NCI-H2196 (cell line): ENCODE measurements at regions not wholly inside any gene's neighbourhood (a gene's known extent, or its start where the extent isn't known, plus 50 kb on each side); places are given as distances from the start of the nearest gene placed in this dataset.
"Not testable (repeated sequence)": the region's sequence is repeated elsewhere in the genome, so short reads cannot be mapped to it uniquely, and the experiment has no call there.

Experiments used
- DNase-seq: peaks from one replicate; lab custom pipeline; 2025; ENCODE audit not compliant: unreplicated experiment; lab: John Stamatoyannopoulos, UW

GRCh38 chr6:115302731-115303130 lies 758.0 kb downstream of the FRK start:
- DNase-seq = no peak

DNA sequence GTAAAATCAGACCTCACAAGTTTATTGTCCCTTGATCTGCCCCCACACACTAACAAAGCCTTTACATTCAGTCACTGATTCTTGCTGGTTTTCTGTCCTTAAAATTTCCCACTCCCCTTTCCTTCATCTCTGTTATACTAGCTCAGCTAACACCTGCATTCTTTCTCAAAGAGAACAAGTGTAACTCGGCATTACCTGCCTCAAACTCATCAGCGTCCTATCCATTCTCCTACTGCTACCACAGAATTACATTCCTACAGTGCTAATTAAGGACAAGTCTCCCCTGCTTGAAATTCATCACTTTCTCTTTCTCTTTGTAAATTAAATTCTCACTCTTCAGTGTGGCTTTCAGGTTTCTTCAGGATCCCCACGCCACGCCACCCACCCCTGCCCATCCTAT lies 773.2 kb downstream of the FRK start:
- DNase-seq = no peak

DNA sequence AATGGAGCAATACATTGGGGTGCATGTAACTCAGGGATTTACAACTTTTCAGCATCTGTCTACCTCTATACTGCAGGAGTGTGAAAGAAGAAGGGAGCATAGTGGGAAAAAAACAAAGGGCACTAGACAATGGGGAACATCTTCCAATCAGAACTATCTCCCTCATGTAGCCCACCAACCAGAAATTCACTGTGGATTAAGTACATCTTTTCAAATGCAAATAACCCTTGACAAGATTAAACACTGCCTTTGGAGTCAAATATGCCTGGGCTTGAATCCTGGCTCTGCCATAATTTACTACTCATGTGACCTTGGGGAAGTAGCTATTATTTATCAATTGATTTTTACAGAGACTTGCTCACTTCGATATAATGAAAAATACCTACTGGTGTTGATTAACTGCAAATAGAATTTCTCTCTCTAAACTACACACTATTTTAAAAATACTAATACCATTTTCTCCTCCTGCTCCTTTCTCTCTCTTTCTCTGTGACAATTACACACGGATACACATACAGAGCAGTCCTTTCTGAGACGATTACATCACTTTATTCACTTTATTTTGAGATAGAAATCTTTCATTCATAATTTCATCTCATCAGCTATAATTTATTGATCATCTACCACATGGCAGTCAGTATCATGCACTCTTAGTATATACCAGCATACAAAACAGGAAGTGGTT lies 783.7 kb downstream of the FRK start:
- DNase-seq = no peak

GRCh38 chr6:115272311-115272710 lies 788.4 kb downstream of the FRK start:
- no peak for DNase-seq

- DNase-seq = no peak
These were observed 789.3 kb downstream of the FRK start for GRCh38 chr6:115271434-115271833.

GRCh38 chr6:115270953-115271352 lies 789.7 kb downstream of the FRK start:
- no peak for DNase-seq

DNA sequence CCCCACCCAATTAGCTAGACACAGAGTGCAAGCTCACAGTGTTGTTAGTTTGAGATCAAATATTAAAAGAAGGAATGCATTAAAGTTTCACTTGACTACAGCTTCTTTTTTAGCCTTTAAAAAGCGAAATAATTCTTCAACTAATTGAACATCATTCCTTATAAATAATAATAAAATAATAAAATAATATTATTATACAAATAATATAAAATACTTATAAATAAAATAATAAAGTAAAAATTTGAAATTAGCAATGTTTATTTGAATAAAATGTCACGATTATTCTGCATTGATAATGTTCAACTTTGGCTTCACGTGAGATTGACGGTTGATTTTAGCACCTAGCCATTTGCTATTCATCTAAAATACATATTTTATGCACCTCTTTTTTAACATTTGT lies 819.3 kb downstream of the FRK start:
- no peak for DNase-seq

DNA sequence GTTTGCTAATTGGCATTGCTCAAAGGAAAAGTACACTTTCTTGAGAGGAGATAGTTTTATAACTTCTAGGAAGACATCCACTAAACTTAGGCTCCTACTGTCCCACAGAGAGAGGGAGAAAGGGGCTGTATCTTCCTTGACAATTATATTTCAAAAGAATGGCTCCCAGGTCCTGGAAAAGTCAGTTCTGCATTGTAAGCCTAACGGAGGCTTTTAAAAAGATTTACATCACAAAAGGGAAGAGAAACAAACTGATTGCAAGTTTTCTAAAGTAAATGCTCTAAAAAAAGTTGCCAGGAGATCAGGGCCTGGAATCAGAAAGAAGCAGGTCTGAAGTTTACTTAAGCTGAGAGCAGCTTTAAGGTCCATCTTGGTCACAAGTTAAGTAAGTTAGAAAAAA lies 839.5 kb downstream of the FRK start:
- no peak for DNase-seq

DNA sequence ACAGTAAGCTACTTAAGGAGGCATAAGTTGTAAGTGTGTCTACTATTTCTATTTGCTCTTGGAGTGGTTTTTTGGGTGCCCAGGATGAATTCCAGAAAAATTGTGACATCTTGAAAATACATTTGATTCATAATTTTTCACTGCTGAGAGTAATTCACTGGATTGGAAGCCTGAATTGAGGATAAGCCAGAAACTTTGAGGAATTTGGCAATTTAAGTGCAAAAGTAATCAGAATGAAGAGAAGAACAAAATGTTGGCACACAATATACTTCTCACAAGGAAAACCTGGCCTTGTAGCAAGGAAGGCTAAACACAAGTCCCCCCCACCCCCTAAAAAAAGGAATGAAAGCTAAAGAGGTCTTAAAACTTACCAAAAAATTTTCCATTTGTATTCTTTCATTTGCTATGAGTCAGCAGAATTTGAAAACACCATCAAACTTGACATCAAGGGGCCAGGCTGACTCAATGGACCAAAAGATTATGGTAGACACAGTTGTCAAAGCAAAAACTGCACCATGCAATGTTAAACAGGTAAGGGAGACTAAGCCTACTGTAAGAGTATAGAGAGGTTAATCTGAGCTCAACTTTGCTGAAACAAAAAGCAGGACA lies 840.0 kb downstream of the FRK start:
- DNase-seq = no peak

GRCh38 chr6:115219645-115220044 lies 841.0 kb downstream of the FRK start:
- DNase-seq = no peak

- no peak for DNase-seq
These were observed 843.9 kb downstream of the FRK start for GRCh38 chr6:115216835-115217234.

GRCh38 chr6:115214283-115214682 lies 846.4 kb downstream of the FRK start:
- DNase-seq = no peak

DNA sequence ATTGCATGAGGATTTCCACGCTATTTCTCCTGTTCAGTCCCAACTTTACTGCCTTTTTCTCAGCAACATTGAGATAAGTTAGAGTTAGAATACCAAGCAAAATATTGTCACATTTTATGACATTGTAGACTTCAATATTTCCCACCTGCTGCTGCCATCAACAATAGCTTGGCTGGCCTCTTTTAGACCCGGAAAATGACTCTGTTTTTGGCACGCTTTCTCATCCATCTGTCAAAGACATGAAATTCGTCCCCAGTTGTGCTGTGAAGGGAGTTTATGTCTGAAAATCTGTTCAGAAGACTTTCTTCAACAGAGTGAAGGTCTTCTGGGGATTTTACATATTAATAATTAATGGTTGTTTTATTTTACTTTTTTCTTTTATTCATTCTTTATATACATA lies 857.3 kb downstream of the FRK start:
- DNase-seq = no peak

DNA sequence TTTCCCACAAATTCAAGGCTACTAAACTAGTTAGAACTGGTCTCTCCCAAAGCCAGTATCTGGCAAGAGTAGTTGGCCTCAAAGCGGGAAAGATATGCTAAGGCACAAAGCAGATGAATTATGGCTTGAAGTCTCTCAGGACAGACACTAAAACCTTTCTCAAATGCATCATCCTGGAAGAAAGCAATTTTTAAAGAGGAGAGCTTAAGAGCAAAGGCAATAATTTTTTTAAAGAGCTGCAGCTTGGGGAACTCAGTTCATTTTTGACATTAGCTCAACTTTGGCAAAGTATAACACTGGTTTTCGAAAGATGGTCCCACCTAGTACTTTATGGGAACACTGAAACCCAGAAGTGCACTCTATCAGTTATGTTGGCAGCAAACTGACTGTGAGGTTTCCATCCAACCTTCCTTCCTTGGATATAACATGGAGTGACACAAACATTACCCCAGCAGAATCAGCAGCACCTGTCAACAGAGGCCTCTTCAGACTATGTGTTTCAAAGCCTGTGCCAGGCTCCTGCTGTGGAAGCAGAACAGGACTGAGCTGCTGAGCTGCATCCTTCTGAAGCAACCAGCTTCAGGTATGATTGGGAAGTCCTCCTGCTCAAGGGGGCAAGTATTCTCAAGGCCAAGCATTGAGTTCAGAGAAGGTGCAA lies 852.3 kb upstream of the HS3ST5 start:
- no peak for DNase-seq

GRCh38 chr6:115191989-115192388 lies 849.2 kb upstream of the HS3ST5 start:
- DNase-seq = no peak

- DNase-seq = no peak
These were observed 847.7 kb upstream of the HS3ST5 start for GRCh38 chr6:115190534-115190933.

GRCh38 chr6:115175456-115175855 lies 832.6 kb upstream of the HS3ST5 start:
- DNase-seq = not testable (repeated sequence)

DNA sequence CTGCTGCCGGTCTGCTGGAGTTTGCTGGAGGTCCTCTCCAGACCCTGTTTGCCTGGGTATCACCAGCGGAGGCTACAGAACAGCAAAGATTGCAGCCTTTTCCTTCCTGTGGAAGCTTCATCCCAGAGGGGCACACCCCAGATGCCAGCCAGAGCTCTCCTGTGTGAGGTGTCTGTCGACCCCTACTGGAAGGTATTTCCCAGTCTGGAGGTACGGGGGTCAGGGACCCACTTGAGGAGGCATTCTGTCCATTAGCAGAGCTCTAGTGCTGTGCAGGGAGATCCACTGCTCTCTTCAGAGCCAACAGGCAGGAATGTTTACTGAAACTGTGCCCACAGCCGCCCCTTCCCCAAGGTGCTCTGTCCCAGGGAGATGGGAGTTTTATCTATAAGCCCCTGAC lies 823.1 kb upstream of the HS3ST5 start:
- not testable (repeated sequence) for DNase-seq

DNA sequence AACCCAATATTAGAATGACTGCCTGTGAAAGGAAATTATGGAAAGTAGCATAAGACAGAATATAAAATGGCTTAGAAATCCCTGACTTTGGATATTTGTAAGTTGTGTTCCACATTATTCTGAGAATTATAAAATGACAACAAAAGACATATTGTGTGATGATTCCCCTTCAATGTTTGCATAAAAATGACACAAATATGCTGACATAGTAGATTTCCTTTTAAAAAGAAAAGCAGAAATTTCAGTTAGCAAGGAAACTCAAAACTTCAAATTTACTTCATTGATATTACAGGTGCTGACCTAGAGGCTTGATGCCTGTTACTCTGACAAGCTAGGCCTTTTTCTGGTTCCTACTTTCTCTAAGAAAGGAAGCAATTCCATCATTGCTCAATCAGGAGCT lies 816.9 kb upstream of the HS3ST5 start:
- DNase-seq = no peak

DNA sequence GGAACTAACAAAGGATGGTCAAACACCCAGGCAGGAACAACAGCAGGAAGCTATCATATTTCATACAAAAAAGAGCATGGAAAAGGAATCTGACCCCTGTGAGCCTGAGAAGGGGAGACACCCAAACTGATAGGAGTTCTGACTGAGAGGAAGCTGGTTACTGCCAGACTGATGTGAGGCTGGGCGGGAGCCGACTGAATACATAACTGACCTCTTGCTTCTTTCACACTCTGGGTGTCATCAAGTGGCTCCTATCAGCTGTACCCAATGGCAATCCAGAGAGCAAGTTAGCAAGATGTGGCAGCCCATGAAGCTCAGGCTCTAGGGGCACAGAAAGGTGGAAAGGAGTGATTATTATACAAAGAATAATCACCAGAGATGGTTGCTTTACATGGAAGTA lies 795.1 kb upstream of the HS3ST5 start:
- no peak for DNase-seq

DNA sequence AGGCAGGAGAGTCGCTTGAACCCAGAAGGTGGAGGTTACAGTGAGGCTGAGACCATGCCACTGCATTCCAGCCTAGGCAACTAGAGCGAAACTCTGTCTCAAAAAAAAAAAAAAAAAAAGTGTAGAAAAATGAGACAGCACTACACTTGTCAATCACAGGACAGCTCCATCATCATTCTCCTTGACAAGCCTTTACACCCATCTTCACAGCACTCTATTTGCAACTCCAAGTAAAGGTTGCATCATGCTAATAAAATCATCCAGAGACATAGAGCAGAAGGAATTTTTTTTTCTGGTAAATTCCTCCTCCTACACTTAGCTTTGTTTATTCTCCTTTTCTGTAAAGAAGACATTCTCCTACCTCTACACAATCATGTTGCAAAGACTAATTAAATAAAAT lies 791.0 kb upstream of the HS3ST5 start:
- DNase-seq = no peak

DNA sequence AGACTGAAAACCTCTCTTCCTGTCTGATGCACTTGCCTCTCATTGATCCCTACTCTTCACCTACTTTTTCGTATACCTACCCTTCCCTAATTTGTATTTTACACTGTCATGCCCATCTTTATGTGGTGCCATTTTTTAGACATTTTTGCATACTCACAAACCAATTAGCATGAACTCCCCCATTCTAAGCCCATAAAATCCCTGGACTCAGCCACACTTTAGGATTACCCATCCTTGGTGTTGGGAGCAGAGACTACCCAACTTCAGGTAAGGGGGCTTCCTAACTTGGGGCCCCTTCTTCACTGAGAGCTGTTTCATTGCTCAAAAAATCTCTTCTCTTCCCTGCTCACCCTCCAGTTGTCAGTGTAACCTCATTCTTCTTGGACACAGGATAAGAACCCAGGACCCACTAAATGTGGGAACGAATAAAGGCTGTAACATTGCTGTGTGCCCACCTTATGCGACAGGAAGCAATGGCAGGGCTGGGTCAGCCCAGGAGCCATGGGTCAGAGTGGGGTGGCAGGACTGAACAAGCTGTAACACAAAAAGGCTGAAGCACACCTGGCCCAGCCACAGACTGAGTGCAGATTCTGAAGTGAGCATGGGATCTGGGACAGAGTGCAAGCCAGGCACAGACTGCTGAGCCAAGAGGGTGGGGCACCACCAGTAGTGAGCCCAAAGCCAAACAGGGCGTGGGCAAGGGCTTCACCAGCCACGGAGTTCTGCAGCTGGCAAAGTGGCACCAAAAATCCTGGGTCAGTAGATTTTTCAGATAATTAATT lies 789.1 kb upstream of the HS3ST5 start:
- no peak for DNase-seq
